ENCODE measurements at regions not wholly inside any gene's neighbourhood (a gene's known extent, or its start where the extent isn't known, plus 50 kb on each side); places are given as distances from the start of the nearest gene placed in this dataset.

DNA sequence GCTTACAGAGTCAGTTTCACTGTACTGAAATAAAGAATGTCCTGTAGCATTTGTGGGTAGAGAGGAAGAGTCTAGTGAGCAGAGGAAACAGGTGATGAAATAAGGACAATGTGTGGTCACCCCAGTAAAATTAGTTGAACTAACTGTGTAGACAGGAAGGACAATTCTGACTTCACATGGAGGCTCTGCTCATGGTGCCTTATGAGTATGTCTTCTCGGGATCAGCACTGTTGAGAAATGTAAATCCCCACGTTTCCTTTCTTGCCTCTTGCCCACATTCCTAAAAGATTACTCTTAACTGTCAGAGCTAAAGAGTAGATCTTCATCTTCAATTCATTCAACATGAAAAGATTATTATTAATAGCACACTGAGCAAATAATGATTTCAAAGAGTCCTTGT lies 113.2 kb upstream of the FLRT2 start:
- H3K4me1 ChIP-seq (ENCODE audit: low read length): no peaks in the 10 kb centered on the region
- no peaks in the 10 kb centered on the region for H4K20me1 ChIP-seq (ENCODE audit: insufficient read depth, low read depth, low read length)
- H3K9me2 ChIP-seq (replicated peaks; ENCODE audit: insufficient read depth, low read length): no peaks in the 10 kb centered on the region
- H3K4me3 ChIP-seq (ENCODE audit: low read length): no peak overlapping the region
- H3K4me2 ChIP-seq (ENCODE audit: low read depth, low read length, poor library complexity, severe bottlenecking): no peak overlapping the region
- H3K79me2 ChIP-seq (ENCODE audit: low read length): no peaks in the 10 kb centered on the region
- no peaks in the 10 kb centered on the region for H3K27me3 ChIP-seq (ENCODE audit: low read length)
- peaks cover 21% of the 10 kb centered on the region for H3K9me3 ChIP-seq (ENCODE audit: low read length)
- no peaks in the 10 kb centered on the region for H3K36me3 ChIP-seq (ENCODE audit: insufficient read depth, low read length)
- no peak for DNase-seq
- H3K27ac ChIP-seq (ENCODE audit: low read length): no peak overlapping the region
- no peak overlapping the region for H2AFZ ChIP-seq (ENCODE audit: low read length)
- H3K9ac ChIP-seq (ENCODE audit: low read length): no peak overlapping the region

DNA sequence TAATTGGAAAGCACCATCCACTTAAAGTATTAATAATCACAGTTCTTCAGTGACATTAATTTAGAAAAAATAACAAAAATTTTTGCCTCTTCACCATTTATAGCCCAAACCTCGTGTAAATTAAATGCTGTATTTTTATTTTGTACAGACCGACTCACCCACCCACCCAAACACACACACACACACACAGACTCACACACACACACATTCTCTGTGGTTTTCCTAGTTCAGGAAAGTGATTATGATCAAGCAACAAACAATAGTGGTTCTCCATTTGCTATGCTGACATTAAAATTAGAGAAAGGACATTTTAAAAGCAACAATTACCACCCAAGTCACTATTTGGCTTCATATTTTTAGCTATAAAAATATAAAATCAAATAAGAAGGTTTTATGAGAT lies 112.5 kb upstream of the FLRT2 start:
- H4K20me1 ChIP-seq (ENCODE audit: insufficient read depth, low read depth, low read length): no peaks in the 10 kb centered on the region
- no peak overlapping the region for H3K9ac ChIP-seq (ENCODE audit: low read length)
- no peak overlapping the region for H3K4me3 ChIP-seq (ENCODE audit: low read length)
- no peak overlapping the region for H3K4me2 ChIP-seq (ENCODE audit: low read depth, low read length, poor library complexity, severe bottlenecking)
- H3K4me1 ChIP-seq (ENCODE audit: low read length): no peaks in the 10 kb centered on the region
- H3K9me3 ChIP-seq (ENCODE audit: low read length): peaks cover 23% of the 10 kb centered on the region
- H2AFZ ChIP-seq (ENCODE audit: low read length): no peak overlapping the region
- H3K79me2 ChIP-seq (ENCODE audit: low read length): no peaks in the 10 kb centered on the region
- H3K9me2 ChIP-seq (replicated peaks; ENCODE audit: insufficient read depth, low read length): no peaks in the 10 kb centered on the region
- H3K36me3 ChIP-seq (ENCODE audit: insufficient read depth, low read length): no peaks in the 10 kb centered on the region
- H3K27me3 ChIP-seq (ENCODE audit: low read length): no peaks in the 10 kb centered on the region
- no peak for DNase-seq
- H3K27ac ChIP-seq (ENCODE audit: low read length): no peak overlapping the region

DNA sequence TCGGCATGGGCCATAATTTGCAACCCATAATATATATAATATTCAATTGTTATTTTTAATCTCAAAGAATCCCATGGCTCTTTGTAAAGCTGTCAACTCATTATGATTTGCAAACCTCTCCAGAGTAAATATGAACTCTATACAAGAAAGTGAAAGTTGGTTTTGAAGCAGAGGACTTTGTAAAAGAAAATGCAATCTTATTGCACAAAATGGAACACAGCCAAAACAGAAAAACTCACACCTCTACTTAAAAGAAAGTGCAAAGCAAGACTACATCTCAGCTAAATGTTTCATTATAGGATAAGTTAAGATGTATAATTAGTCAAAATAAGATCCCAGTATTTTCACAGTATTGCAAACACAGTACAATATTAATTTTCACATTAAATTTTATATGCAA lies 111.2 kb upstream of the FLRT2 start:
- H2AFZ ChIP-seq (ENCODE audit: low read length): no peak overlapping the region
- H3K4me3 ChIP-seq (ENCODE audit: low read length): no peak overlapping the region
- no peak overlapping the region for H3K27ac ChIP-seq (ENCODE audit: low read length)
- no peaks in the 10 kb centered on the region for H3K27me3 ChIP-seq (ENCODE audit: low read length)
- H3K9ac ChIP-seq (ENCODE audit: low read length): no peak overlapping the region
- no peak overlapping the region for H3K4me2 ChIP-seq (ENCODE audit: low read depth, low read length, poor library complexity, severe bottlenecking)
- no peaks in the 10 kb centered on the region for H3K36me3 ChIP-seq (ENCODE audit: insufficient read depth, low read length)
- no peaks in the 10 kb centered on the region for H3K9me2 ChIP-seq (replicated peaks; ENCODE audit: insufficient read depth, low read length)
- DNase-seq: no peak
- H3K79me2 ChIP-seq (ENCODE audit: low read length): no peaks in the 10 kb centered on the region
- no peaks in the 10 kb centered on the region for H3K4me1 ChIP-seq (ENCODE audit: low read length)
- H3K9me3 ChIP-seq (ENCODE audit: low read length): peaks cover 27% of the 10 kb centered on the region
- no peaks in the 10 kb centered on the region for H4K20me1 ChIP-seq (ENCODE audit: insufficient read depth, low read depth, low read length)

DNA sequence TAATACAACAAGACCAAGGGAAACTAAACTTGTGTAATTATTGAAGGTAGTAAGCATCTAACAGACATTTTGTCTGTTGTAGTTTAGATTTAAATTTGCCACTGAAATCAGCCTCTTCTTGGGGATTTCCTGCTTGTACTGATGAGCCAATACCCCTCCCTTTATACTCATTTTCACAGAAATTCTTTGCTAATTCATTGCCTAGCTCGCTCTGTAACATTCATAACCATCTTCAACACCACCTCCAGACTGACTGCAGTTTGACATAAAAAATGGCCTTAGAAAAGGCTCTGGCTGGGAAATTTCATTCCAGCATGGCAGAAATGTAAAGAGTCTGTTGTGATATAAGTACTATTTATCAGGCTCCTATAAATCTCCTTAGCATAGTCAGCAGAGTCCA lies 109.7 kb upstream of the FLRT2 start:
- Histone ChIP-seq H4K20me1 (ENCODE audit: insufficient read depth, low read depth, low read length) (no peaks in the 10 kb centered on the region), H3K9me3 (ENCODE audit: low read length) (peaks cover 17% of the 10 kb centered on the region), H3K27ac (ENCODE audit: low read length) (no peak overlapping the region), H3K27me3 (ENCODE audit: low read length) (no peaks in the 10 kb centered on the region), H3K9me2 (replicated peaks; ENCODE audit: insufficient read depth, low read length) (no peaks in the 10 kb centered on the region), H3K4me1 (ENCODE audit: low read length) (no peaks in the 10 kb centered on the region), H3K79me2 (ENCODE audit: low read length) (no peaks in the 10 kb centered on the region), H3K36me3 (ENCODE audit: insufficient read depth, low read length) (no peaks in the 10 kb centered on the region), H2AFZ (ENCODE audit: low read length) (no peak overlapping the region), H3K4me2 (ENCODE audit: low read depth, low read length, poor library complexity, severe bottlenecking) (no peak overlapping the region), H3K4me3 (ENCODE audit: low read length) (no peak overlapping the region), H3K9ac (ENCODE audit: low read length) (no peak overlapping the region)
- DNase-seq: no peak

DNA sequence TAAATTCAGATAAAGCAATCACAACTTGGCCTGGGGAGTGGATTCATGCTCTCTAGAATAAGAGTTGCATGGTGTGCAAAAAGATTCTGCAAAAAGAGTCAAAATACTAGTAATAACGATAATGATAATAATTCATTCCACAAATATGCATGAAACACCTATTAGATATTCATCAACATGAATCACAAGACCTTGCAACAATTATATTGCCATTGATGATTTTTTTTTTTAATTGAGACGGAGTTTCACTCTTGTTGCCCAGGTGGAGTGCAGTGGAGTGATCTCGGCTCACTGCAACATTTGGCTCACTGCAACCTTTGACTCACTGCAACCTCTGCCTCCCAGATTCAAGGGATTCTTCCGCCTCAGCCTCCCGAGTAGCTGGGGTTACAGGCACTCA lies 109.2 kb upstream of the FLRT2 start:
- Histone ChIP-seq H3K9me2 (replicated peaks; ENCODE audit: insufficient read depth, low read length) (no peaks in the 10 kb centered on the region), H2AFZ (ENCODE audit: low read length) (no peak overlapping the region), H3K4me3 (ENCODE audit: low read length) (no peak overlapping the region), H3K27ac (ENCODE audit: low read length) (no peak overlapping the region), H3K9me3 (ENCODE audit: low read length) (peaks cover 16% of the 10 kb centered on the region), H3K27me3 (ENCODE audit: low read length) (no peaks in the 10 kb centered on the region), H3K79me2 (ENCODE audit: low read length) (no peaks in the 10 kb centered on the region), H3K4me2 (ENCODE audit: low read depth, low read length, poor library complexity, severe bottlenecking) (no peak overlapping the region), H3K4me1 (ENCODE audit: low read length) (no peaks in the 10 kb centered on the region), H3K36me3 (ENCODE audit: insufficient read depth, low read length) (no peaks in the 10 kb centered on the region), H4K20me1 (ENCODE audit: insufficient read depth, low read depth, low read length) (no peaks in the 10 kb centered on the region), H3K9ac (ENCODE audit: low read length) (no peak overlapping the region)
- DNase-seq: no peak

DNA sequence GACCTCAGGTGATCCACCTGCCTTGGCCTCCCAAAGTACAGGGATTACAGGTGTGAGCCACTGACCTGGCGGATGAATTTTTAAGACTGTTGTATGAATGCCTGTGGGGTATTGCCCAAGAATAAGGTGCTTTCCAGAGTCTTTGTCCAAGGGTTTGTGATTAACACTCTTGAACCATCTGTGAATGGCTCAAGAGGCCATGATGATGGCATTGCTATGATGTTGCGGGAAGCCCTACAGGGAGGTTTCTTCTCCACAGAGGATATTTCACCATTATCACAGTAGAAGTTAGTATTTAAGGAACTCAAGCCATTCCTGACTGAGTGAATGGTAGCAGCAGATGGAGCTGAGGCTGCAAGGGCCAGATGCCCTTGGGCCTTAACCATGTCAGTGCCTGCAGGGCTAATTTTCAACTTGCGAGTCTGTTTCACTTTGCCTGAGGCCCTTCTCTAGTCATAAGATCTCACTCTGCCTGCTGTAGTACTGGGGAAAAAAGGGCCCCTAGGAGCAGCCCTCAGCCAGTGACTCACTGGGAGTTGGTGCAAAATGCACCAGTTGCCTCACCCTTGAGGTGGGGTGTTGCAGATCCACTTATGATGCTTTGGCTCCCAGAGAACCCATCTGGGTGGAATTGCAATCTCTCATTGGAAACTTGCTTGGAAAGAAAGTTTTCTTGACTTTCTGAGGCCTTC lies 108.6 kb upstream of the FLRT2 start:
- no peak overlapping the region for H3K27ac ChIP-seq (ENCODE audit: low read length)
- H4K20me1 ChIP-seq (ENCODE audit: insufficient read depth, low read depth, low read length): no peaks in the 10 kb centered on the region
- H3K4me2 ChIP-seq (ENCODE audit: low read depth, low read length, poor library complexity, severe bottlenecking): no peak overlapping the region
- no peak overlapping the region for H3K9ac ChIP-seq (ENCODE audit: low read length)
- no peaks in the 10 kb centered on the region for H3K36me3 ChIP-seq (ENCODE audit: insufficient read depth, low read length)
- no peak for DNase-seq
- H3K9me3 ChIP-seq (ENCODE audit: low read length): peaks cover 16% of the 10 kb centered on the region
- H3K9me2 ChIP-seq (replicated peaks; ENCODE audit: insufficient read depth, low read length): no peaks in the 10 kb centered on the region
- H2AFZ ChIP-seq (ENCODE audit: low read length): no peak overlapping the region
- no peaks in the 10 kb centered on the region for H3K79me2 ChIP-seq (ENCODE audit: low read length)
- no peak overlapping the region for H3K4me3 ChIP-seq (ENCODE audit: low read length)
- H3K4me1 ChIP-seq (ENCODE audit: low read length): no peaks in the 10 kb centered on the region
- H3K27me3 ChIP-seq (ENCODE audit: low read length): no peaks in the 10 kb centered on the region

DNA sequence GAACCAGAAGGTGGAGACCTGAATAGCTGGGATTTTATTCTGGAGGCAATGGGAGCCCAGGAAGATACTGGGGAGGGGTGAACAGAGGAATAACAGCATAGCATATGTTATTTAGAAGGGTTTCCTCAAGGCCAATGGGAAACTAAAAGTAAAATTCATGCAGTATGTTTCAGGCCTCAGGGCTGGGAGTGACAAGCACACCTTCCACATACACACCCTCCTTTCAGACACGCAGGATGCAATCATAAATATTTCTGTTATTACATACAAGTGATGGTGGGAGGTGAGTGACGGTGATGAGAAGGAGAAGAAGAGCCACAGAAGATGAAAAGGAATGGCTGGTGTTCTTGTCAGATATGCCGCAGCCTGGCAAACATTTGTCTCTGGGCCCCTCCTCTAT lies 106.1 kb upstream of the FLRT2 start:
- Histone ChIP-seq H3K9ac (ENCODE audit: low read length) (no peak overlapping the region), H3K4me2 (ENCODE audit: low read depth, low read length, poor library complexity, severe bottlenecking) (no peak overlapping the region), H3K4me3 (ENCODE audit: low read length) (no peak overlapping the region), H4K20me1 (ENCODE audit: insufficient read depth, low read depth, low read length) (no peaks in the 10 kb centered on the region), H3K4me1 (ENCODE audit: low read length) (no peaks in the 10 kb centered on the region), H3K36me3 (ENCODE audit: insufficient read depth, low read length) (no peaks in the 10 kb centered on the region), H3K9me3 (ENCODE audit: low read length) (peaks cover 19% of the 10 kb centered on the region), H3K27ac (ENCODE audit: low read length) (no peak overlapping the region), H2AFZ (ENCODE audit: low read length) (no peak overlapping the region), H3K9me2 (replicated peaks; ENCODE audit: insufficient read depth, low read length) (no peaks in the 10 kb centered on the region), H3K79me2 (ENCODE audit: low read length) (no peaks in the 10 kb centered on the region), H3K27me3 (ENCODE audit: low read length) (no peaks in the 10 kb centered on the region)
- no peak for DNase-seq

DNA sequence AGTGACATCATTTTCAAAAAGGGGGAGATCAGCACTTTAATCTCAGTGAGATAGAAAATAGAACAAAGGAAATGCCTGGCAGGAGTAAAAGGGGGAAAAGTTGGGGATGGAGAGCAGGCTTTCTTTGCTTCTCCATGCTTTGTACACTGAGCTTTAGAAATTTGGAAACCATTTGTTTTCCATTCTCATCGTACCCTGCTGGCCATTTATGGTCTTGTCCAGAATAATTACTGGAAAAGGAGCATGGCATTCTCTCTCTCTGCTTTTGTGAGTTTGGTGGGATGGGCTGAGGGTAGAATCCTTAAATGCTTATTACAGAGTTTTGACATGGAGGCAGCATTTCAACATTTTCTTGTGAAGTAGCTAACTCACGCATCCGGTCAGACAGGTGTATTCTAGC lies 104.4 kb upstream of the FLRT2 start:
- H3K4me3 ChIP-seq (ENCODE audit: low read length): no peak overlapping the region
- no peak overlapping the region for H3K27ac ChIP-seq (ENCODE audit: low read length)
- H3K9ac ChIP-seq (ENCODE audit: low read length): no peak overlapping the region
- H3K27me3 ChIP-seq (ENCODE audit: low read length): no peaks in the 10 kb centered on the region
- H3K4me1 ChIP-seq (ENCODE audit: low read length): no peaks in the 10 kb centered on the region
- no peaks in the 10 kb centered on the region for H3K36me3 ChIP-seq (ENCODE audit: insufficient read depth, low read length)
- H2AFZ ChIP-seq (ENCODE audit: low read length): no peak overlapping the region
- peaks cover 19% of the 10 kb centered on the region for H3K9me3 ChIP-seq (ENCODE audit: low read length)
- H3K79me2 ChIP-seq (ENCODE audit: low read length): no peaks in the 10 kb centered on the region
- H3K4me2 ChIP-seq (ENCODE audit: low read depth, low read length, poor library complexity, severe bottlenecking): no peak overlapping the region
- H3K9me2 ChIP-seq (replicated peaks; ENCODE audit: insufficient read depth, low read length): no peaks in the 10 kb centered on the region
- DNase-seq: no peak
- no peaks in the 10 kb centered on the region for H4K20me1 ChIP-seq (ENCODE audit: insufficient read depth, low read depth, low read length)
